ENCODE measurements at regions not wholly inside any gene's neighbourhood (a gene's known extent, or its start where the extent isn't known, plus 50 kb on each side); places are given as distances from the start of the nearest gene placed in this dataset.
"Not testable (repeated sequence)": the region's sequence is repeated elsewhere in the genome, so short reads cannot be mapped to it uniquely, and the experiment has no call there.

- no peak for DNase-seq
Observed at GRCh38 chr5:152171888-152172287, 233.2 kb downstream of the NMUR2 start.

- DNase-seq, result no peak
Observed at GRCh38 chr5:152170350-152170749, 234.7 kb downstream of the NMUR2 start.

DNA sequence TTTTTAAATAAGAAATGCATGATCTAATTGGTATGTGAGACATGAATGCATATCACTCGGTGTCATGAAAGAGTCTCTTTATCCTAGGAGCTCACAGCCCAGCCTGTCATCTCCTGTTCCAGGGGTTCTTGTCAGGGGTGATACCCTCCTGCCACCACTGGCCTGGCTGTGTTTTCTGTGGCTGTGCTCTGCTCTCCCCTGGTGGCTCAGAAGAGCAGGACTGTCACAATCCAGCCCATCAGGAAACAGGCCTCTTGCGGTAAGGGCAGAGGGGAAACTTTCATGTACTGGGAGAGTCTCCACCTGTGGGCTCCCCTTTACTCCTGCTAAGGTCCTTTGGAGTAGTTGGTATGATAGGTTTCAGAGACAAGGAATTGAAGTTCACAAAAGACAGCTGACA is 240.2 kb upstream of the GLRA1 start:
- DNase-seq, result no peak

GRCh38 chr5:152159894-152160293 is 235.2 kb upstream of the GLRA1 start:
- not testable (repeated sequence) for DNase-seq

- DNase-seq, result not testable (repeated sequence)
Observed at GRCh38 chr5:152154452-152154851, 229.8 kb upstream of the GLRA1 start.

- DNase-seq, result no peak
Observed at GRCh38 chr5:152151940-152152339, 227.3 kb upstream of the GLRA1 start.

DNA sequence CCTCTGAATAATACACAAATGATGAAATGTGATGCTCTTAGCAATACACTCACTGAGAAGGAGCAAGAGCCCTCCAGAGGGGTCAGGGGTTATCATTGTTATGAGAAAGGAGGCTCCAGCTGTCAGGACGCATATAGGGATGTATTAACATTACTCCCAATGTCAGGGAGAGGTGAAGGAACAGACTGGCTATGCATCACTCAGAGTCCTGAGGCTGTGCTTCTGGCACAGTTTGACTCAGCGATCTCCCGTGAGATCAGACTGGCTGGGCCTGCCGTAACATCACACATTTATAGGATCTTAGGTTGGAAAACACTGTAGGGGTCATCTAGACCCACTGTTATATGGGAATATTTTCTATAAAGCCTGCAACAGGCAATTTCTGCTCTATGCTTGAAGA is 226.5 kb upstream of the GLRA1 start:
- DNase-seq, result no peak

GRCh38 chr5:152147286-152147685 is 222.6 kb upstream of the GLRA1 start:
- no peak for DNase-seq

DNA sequence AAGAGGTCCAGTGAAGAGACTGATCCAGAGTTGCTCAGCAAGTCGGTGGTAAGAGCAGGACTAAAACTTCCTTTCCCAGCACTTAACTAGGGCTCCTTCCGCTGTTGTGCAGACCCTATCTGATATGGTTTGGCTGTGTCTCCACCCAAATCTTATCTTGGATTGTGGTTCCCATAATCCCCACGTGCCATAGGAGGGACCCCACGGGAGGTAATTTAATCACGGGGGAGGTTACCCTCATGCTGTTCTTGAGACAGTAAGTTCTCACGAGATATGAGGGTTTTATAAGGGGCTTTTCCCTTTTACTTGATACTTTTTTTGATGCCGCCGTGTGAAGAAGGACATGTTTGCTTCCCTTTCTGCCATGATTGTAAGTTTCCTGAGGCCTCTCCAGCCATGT is 221.9 kb upstream of the GLRA1 start:
- DNase-seq, result no peak

DNA sequence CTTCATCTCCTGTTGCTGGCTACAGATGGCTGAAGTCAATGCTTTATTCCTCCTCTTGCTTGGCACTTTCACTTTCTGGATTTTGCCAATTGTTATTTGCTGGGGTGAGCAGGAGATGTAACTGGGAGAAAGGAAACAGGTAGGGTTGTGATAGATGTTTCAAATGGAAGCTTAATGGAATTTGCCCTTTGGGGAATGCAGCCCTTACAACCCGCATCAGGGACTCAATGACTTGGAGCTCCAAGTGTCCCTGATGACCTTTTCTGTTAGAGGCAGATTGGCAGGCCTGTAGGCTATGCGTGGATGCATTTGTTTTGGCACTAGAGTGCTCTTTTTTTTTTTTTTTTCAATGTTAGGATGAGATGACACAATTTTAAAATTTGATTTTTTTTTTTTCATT is 219.9 kb upstream of the GLRA1 start:
- DNase-seq, result no peak

DNA sequence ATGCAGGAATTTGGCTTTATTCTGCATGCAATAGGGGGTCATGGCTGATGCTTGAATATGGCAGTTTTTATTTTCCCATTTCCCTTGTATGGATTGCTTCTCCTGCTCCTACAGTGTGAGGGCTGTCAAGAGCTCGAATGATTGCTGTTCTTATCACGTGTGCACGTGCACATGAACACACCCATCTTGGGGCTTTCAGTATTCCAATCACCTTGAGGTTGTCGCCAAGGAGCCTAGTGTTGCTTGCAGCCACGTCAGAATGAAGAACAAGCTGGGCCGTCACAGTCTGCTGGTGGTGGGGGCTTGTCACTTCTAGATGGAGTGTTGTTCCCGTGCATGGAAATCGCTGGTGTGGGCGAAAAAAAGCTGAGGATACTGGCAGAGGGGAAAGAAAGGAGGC is 219.4 kb upstream of the GLRA1 start:
- DNase-seq, result no peak

GRCh38 chr5:152142840-152143469 is 218.3 kb upstream of the GLRA1 start:
- peak; percentile 61 for DNase-seq

DNA sequence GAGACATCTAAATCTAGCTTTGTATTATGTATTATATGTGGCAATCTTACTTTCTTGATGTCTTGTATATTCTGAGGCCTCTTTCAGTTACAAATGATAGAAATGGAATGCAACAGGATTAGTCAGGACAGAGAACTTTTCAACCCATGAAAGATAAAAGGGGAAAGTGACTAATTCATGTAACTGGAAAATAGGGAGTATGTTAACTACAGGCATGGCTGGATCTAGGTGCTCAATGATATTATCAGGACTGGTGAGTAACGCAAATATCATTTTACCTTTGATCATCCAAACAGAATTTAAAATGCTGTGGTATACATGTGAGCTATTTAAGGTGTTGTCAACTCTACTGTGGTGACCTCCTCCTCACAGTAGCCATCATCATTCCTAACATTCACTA is 215.7 kb upstream of the GLRA1 start:
- no peak for DNase-seq

GRCh38 chr5:152137063-152137462 is 212.4 kb upstream of the GLRA1 start:
- no peak for DNase-seq

DNA sequence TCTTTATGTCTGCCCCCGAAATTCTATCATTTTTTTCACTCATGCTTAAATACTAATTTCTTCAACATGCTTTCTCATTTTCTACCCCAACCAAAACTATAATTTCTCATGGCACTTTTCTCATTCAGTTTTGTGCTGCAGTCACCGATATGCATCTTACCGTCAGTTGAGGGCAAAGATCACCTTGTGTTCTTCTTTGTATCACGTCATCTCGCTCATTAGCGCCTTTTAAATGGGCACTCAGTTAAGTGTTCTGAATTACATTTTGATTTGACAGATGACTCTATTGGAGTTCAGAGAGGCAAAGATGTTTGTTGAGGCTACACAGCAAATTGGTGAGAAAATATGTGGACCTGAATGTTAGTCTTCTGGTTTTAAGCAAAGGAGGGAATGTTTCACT is 211.7 kb upstream of the GLRA1 start:
- no peak for DNase-seq

DNA sequence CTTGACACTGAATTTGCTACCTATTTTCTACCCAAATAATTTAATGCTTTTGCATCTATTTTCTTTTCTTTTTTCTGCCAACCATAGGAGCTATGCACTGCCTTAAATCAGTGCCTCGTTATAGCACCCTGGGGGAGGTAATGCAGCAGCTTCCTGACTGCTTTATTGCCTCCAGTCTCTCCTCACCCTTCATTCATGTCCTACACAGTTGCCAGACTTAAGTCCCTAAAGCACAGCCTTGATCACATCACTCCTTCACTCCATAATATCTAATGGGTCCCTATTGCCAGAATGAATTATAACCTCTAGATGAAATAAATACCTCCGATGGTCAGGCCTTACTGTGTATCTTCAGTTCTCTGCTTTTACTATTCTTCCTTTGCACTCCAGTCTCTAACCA is 211.2 kb upstream of the GLRA1 start:
- no peak for DNase-seq

GRCh38 chr5:152125661-152126205 is 201.1 kb upstream of the GLRA1 start:
- DNase-seq, result no peak

GRCh38 chr5:152124409-152125041 is 199.9 kb upstream of the GLRA1 start:
- no peak for DNase-seq

DNA sequence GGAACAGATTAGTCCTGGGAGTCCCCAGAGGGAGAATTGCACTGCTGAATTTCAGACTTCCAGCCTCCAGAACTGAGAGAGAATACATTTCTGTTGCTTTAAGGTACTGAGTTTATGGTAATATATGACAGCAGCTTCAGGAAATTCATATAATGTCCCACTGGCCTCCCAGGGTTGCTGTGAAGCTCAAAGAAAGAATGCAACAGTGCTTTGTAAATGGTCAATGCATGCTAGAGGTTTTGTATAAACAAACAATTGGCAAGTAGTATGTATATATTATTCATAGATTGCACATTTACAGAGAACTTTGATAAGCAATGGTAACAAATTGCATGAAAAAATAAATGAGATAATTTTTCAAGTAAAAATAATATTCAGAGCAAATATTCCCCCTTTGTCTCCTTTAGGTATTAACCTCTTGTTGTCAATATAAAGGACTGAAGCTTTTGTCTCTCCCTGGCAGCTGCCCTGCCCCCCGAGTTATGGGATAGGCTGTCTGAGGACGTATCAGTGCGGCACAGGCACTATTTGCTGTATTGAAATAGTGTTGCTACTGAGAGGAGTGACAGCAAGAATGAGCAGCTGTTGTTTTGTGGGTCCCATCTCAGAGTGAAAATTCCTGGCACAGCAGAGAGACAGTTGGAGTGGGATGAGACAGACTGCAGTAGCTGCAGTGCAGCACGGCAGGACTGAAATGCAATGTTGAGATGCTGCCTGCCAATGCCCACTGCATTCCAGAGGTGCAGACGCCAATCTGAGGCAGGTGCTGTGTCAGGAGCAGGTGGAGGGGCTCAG is 194.2 kb upstream of the GLRA1 start:
- no peak for DNase-seq

DNA sequence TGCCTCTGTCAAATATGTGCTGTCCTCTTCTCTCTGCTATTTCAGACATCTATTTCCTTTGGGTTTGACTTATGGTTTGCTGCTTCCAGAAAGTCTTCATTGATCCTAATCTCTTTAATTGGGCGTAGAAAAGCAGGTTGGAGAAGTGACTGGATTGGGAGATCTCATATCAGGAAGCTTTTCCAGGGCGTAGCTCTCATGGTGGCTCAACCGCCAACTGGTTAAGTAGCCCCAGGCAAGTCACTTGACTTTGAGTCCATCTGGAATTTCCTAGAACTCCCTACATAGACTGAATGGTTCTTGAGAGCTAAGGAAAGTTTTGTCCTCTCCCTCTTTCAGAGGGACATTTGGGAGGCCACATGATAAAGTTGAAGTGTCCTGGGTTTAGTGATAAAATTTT is 192.3 kb upstream of the GLRA1 start:
- no peak for DNase-seq

GRCh38 chr5:152113401-152113800 is 188.8 kb upstream of the GLRA1 start:
- peak; percentile 12 for DNase-seq

DNA sequence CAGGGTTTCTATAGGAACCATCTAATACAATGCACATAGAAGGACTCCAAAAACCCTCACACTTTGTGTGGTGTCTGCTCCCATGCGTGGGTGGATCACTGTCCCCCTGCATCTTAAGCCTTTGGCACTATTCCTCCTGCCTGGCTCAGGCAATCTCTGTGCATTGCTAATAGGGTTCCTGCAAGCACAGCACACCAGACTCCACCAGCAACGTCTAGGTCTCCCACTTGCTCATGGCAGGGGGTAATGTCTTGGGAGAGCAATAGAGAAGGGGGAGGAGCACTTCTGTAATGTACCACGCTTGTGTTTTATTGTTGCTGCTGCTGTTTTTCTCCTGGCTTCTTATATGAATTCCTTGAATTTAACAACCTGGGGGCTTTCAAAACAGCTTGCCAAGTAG is 182.6 kb upstream of the GLRA1 start:
- DNase-seq, result no peak

DNA sequence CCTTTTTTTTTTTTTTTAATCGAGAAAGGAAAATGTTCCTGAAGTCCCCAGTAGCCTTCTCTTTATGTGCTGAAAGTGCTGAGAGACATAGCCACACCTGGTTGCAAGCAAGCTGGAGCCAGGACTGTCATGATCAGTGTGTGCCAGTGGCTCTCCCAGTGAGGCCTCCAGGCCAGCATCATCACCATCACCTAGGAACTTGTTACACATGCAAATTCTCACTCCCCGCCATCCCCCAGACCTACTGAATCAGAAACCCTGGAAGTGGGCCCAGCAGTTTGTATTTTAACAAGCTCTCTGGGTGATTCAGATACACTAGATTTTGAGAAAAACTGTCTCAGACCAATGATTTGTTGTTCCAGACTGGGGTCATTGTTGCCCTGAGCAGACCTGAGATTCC is 181.9 kb upstream of the GLRA1 start:
- no peak for DNase-seq

DNA sequence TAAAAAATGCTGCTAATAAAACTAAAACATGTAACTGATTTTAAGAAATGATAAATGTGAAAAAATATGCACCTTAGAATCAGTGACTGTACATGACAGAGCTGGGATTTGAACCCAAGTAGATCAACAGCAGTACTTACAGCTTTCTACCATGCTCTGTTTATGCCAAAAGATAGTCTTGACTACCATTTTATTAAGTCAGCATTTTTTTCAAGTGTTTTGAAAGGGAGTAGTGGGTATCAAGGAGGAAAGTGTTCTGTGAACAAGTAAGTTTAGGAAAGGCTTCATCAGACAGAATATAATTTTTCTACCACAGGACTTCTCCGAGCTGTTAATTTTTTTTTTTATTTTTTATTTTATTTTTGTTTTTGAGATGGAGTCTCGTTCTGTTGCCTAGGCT is 180.4 kb upstream of the GLRA1 start:
- no peak for DNase-seq
